ENCODE measurements at regions not wholly inside any gene's neighbourhood (a gene's known extent, or its start where the extent isn't known, plus 50 kb on each side); places are given as distances from the start of the nearest gene placed in this dataset.

DNA sequence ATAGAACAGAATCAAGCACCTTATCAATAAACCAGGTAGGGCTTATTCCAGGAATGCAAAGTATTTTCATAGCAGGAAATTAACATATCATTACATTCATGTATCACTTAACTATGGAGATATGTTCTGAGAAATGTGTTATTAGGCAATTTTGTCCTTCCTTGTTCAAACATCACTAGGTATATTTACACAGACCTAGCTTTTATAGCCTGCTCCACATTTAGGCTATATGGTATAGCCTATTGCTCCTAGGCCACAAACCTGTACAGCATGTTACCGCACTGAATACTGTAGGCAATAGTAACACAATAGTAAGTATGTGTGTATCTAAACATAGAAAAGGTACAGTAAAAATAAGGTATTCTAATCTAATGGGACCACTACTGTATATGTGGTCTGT, 82.8 kb upstream of the KCTD1 start:
- DNase-seq (ENCODE audit: low read depth, low spot score) (no peak), FAIRE-seq (no peak)
- POLR2A ChIA-PET: no interaction called here
- Histone ChIP-seq H3K4me1 (ENCODE audit: control insufficient read depth, extremely low read depth, insufficient read depth, low read length) (no peaks in the 10 kb centered on the region), H3K4me2 (ENCODE audit: insufficient read depth, low read length) (no peak overlapping the region), H3K9me3 (replicated peaks; ENCODE audit: control insufficient read depth, insufficient read depth, low read length) (no peaks in the 10 kb centered on the region), H3K27me3 (ENCODE audit: control insufficient read depth in 2 of 2, insufficient read depth in 2 of 2, low read length in 2 of 2) (no peaks in the 10 kb centered on the region), H3K36me3 (ENCODE audit: control insufficient read depth in 2 of 2, extremely low read depth in 1 of 2, insufficient read depth in 2 of 2, low read length in 2 of 2) (no peaks in the 10 kb centered on the region), H3K9me1 (replicated peaks; ENCODE audit: control insufficient read depth, extremely low read depth, insufficient read depth, low read length) (no peaks in the 10 kb centered on the region), H3K27ac (ENCODE audit: insufficient read depth, low read depth, low read length) (no peak overlapping the region), H3K9ac (replicated peaks; ENCODE audit: extremely low read depth, insufficient read depth, low read length) (no peak overlapping the region), H3K4me3 (replicated peaks in 1 of 3; ENCODE audit: insufficient read depth in 1 of 3, low read depth in 1 of 3, low read length in 3 of 3) (no peak overlapping the region), H2AFZ (ENCODE audit: low read depth, low read length) (no peak overlapping the region), H4K20me1 (replicated peaks; ENCODE audit: control insufficient read depth, extremely low read depth, insufficient read depth, low read length) (no peaks in the 10 kb centered on the region), H3K79me2 (ENCODE audit: control insufficient read depth, insufficient read depth, low read length) (no peaks in the 10 kb centered on the region)
- intact Hi-C loops (cut with micrococcal nuclease): no loop called here
- TF ChIP-seq MYC (IDR thresholded peaks at IDR 0.05; ENCODE audit: low read depth, low read length): no peak
- TF ChIP-seq, protein P1, sequence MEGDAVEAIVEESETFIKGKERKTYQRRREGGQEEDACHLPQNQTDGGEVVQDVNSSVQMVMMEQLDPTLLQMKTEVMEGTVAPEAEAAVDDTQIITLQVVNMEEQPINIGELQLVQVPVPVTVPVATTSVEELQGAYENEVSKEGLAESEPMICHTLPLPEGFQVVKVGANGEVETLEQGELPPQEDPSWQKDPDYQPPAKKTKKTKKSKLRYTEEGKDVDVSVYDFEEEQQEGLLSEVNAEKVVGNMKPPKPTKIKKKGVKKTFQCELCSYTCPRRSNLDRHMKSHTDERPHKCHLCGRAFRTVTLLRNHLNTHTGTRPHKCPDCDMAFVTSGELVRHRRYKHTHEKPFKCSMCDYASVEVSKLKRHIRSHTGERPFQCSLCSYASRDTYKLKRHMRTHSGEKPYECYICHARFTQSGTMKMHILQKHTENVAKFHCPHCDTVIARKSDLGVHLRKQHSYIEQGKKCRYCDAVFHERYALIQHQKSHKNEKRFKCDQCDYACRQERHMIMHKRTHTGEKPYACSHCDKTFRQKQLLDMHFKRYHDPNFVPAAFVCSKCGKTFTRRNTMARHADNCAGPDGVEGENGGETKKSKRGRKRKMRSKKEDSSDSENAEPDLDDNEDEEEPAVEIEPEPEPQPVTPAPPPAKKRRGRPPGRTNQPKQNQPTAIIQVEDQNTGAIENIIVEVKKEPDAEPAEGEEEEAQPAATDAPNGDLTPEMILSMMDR (IDR thresholded peaks at IDR 0.05; ENCODE audit: extremely low read depth in 1 of 2, insufficient read depth in 1 of 2, low read depth in 1 of 2, low read length in 2 of 2): no peak
- TF ChIP-seq GATA2 (IDR thresholded peaks at IDR 0.05; ENCODE audit: insufficient read depth, insufficient read length, low read depth, low read length): no peak
- no peak for TF ChIP-seq FOS (IDR thresholded peaks at IDR 0.05; ENCODE audit: borderline replicate concordance, insufficient read depth, low read length)
- TF ChIP-seq POLR2AphosphoS5 (IDR thresholded peaks at IDR 0.05; ENCODE audit: insufficient read depth, low read depth, low read length): no peak
- TF ChIP-seq, protein P2, sequence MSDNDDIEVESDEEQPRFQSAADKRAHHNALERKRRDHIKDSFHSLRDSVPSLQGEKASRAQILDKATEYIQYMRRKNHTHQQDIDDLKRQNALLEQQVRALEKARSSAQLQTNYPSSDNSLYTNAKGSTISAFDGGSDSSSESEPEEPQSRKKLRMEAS (IDR thresholded peaks at IDR 0.05; ENCODE audit: insufficient read depth, insufficient read length): no peak
- no peak for TF ChIP-seq JUN (IDR thresholded peaks at IDR 0.05; ENCODE audit: borderline replicate concordance, insufficient read depth, insufficient read length, low read depth)
- no peak for TF ChIP-seq POLR2A (IDR thresholded peaks at IDR 0.05; ENCODE audit: low read depth, low read length)
- TF ChIP-seq EZH2 (IDR thresholded peaks at IDR 0.05; ENCODE audit: borderline replicate concordance, low read depth, low read length, severe bottlenecking): no peak
- dilution Hi-C loops (cut with MboI; ENCODE audit: extremely low pct_ligation_motif_present, low sequenced_read_pairs): no loop called here
- BruUV-seq (replicated peaks): no TSS peak
- CTCF ChIA-PET: no interaction called here

Data from endothelial cell of umbilical vein (primary cell).